NCI-H2029 (cell line): ENCODE measurements at regions not wholly inside any gene's neighbourhood (a gene's known extent, or its start where the extent isn't known, plus 50 kb on each side); places are given as distances from the start of the nearest gene placed in this dataset.
"Not testable (repeated sequence)": the region's sequence is repeated elsewhere in the genome, so short reads cannot be mapped to it uniquely, and the experiment has no call there.

Experiments
- DNase-seq: peaks from one replicate; lab custom pipeline; 2025; lab: John Stamatoyannopoulos, UW

GRCh38 chr6:150456466-150456865 is 87.7 kb downstream of the IYD start:
- no peak for DNase-seq

GRCh38 chr6:150456902-150457643 is 88.3 kb downstream of the IYD start:
- DNase-seq = no peak

- no peak for DNase-seq
Measured at GRCh38 chr6:150458579-150458978, 89.8 kb downstream of the IYD start.

- DNase-seq = no peak
Measured at GRCh38 chr6:150463852-150464251, 95.0 kb downstream of the IYD start.

- no peak for DNase-seq
Measured at GRCh38 chr6:150464966-150465365, 96.2 kb downstream of the IYD start.

- DNase-seq = no peak
Measured at GRCh38 chr6:150465610-150466009, 96.8 kb downstream of the IYD start.

- no peak for DNase-seq
Measured at GRCh38 chr6:150466196-150466595, 97.4 kb downstream of the IYD start.

- DNase-seq = no peak
Measured at GRCh38 chr6:150470131-150470530, 101.3 kb downstream of the IYD start.

- no peak for DNase-seq
Measured at GRCh38 chr6:150470960-150471665, 102.3 kb downstream of the IYD start.

GRCh38 chr6:150478656-150479545 is 110.1 kb downstream of the IYD start:
- DNase-seq = no peak

GRCh38 chr6:150482883-150483409 is 114.1 kb downstream of the IYD start:
- no peak for DNase-seq

- DNase-seq = no peak
Measured at GRCh38 chr6:150485161-150485958, 114.3 kb upstream of the PLEKHG1 start.

GRCh38 chr6:150486048-150486447 is 113.6 kb upstream of the PLEKHG1 start:
- DNase-seq = no peak

- no peak for DNase-seq
Measured at GRCh38 chr6:150490586-150490985, 109.1 kb upstream of the PLEKHG1 start.

- no peak for DNase-seq
Measured at GRCh38 chr6:150491131-150491810, 108.4 kb upstream of the PLEKHG1 start.

- no peak for DNase-seq
Measured at GRCh38 chr6:150491811-150492172, 107.9 kb upstream of the PLEKHG1 start.

- DNase-seq = no peak
Measured at GRCh38 chr6:150492507-150492906, 107.2 kb upstream of the PLEKHG1 start.

- DNase-seq = no peak
Measured at GRCh38 chr6:150492941-150493340, 106.7 kb upstream of the PLEKHG1 start.

- not testable (repeated sequence) for DNase-seq
Measured at GRCh38 chr6:150493552-150493951, 106.1 kb upstream of the PLEKHG1 start.

GRCh38 chr6:150494241-150494640 is 105.4 kb upstream of the PLEKHG1 start:
- no peak for DNase-seq

GRCh38 chr6:150495126-150495525 is 104.6 kb upstream of the PLEKHG1 start:
- no peak for DNase-seq
